ENCODE measurements at regions not wholly inside any gene's neighbourhood (a gene's known extent, or its start where the extent isn't known, plus 50 kb on each side); places are given as distances from the start of the nearest gene placed in this dataset.
"Not testable (repeated sequence)": the region's sequence is repeated elsewhere in the genome, so short reads cannot be mapped to it uniquely, and the experiment has no call there.

- H3K4me2 ChIP-seq (ENCODE audit: low read length) = no peak overlapping the region
- no peaks in the 10 kb centered on the region for H3K9me3 ChIP-seq (replicated peaks; ENCODE audit: low read length)
- H3K36me3 ChIP-seq (ENCODE audit: insufficient read depth, low read length) = no peaks in the 10 kb centered on the region
- no peak overlapping the region for H3K9ac ChIP-seq (ENCODE audit: low read depth, low read length)
- no peak overlapping the region for H3K4me3 ChIP-seq (ENCODE audit: low read length)
- H3K4me1 ChIP-seq (ENCODE audit: control insufficient read depth, insufficient read depth, low read length) = no peaks in the 10 kb centered on the region
- H3K27me3 ChIP-seq (ENCODE audit: control insufficient read depth, insufficient read depth, low read length) = no peaks in the 10 kb centered on the region
These were observed 270.4 kb upstream of the PRKCQ start for GRCh38 chr10:6850452-6850851.

GRCh38 chr10:6847561-6847960 lies 267.5 kb upstream of the PRKCQ start:
- Histone ChIP-seq H3K9me3 (replicated peaks; ENCODE audit: low read length) (no peaks in the 10 kb centered on the region), H3K36me3 (ENCODE audit: insufficient read depth, low read length) (no peaks in the 10 kb centered on the region), H3K4me2 (ENCODE audit: low read length) (no peak overlapping the region), H3K4me3 (ENCODE audit: low read length) (no peak overlapping the region), H3K9ac (ENCODE audit: low read depth, low read length) (no peak overlapping the region), H3K4me1 (ENCODE audit: control insufficient read depth, insufficient read depth, low read length) (no peaks in the 10 kb centered on the region), H3K27me3 (ENCODE audit: control insufficient read depth, insufficient read depth, low read length) (no peaks in the 10 kb centered on the region)

GRCh38 chr10:6843894-6844650 lies 264.0 kb upstream of the PRKCQ start:
- H3K4me3 ChIP-seq (ENCODE audit: low read length) = no peak overlapping the region
- no peak overlapping the region for H3K9ac ChIP-seq (ENCODE audit: low read depth, low read length)
- H3K4me1 ChIP-seq (ENCODE audit: control insufficient read depth, insufficient read depth, low read length) = peaks cover 5% of the 10 kb centered on the region
- no peaks in the 10 kb centered on the region for H3K27me3 ChIP-seq (ENCODE audit: control insufficient read depth, insufficient read depth, low read length)
- H3K36me3 ChIP-seq (ENCODE audit: insufficient read depth, low read length) = no peaks in the 10 kb centered on the region
- no peaks in the 10 kb centered on the region for H3K9me3 ChIP-seq (replicated peaks; ENCODE audit: low read length)
- no peak overlapping the region for H3K4me2 ChIP-seq (ENCODE audit: low read length)

- Histone ChIP-seq H3K27me3 (ENCODE audit: control insufficient read depth, insufficient read depth, low read length) (no peaks in the 10 kb centered on the region), H3K4me3 (ENCODE audit: low read length) (no peak overlapping the region), H3K4me2 (ENCODE audit: low read length) (no peak overlapping the region), H3K4me1 (ENCODE audit: control insufficient read depth, insufficient read depth, low read length) (peaks cover 5% of the 10 kb centered on the region), H3K9me3 (replicated peaks; ENCODE audit: low read length) (no peaks in the 10 kb centered on the region), H3K36me3 (ENCODE audit: insufficient read depth, low read length) (no peaks in the 10 kb centered on the region), H3K9ac (ENCODE audit: low read depth, low read length) (no peak overlapping the region)
These were observed 263.4 kb upstream of the PRKCQ start for GRCh38 chr10:6843481-6843881.

GRCh38 chr10:6842722-6843121 lies 262.6 kb upstream of the PRKCQ start:
- Histone ChIP-seq H3K9me3 (replicated peaks; ENCODE audit: low read length) (no peaks in the 10 kb centered on the region), H3K36me3 (ENCODE audit: insufficient read depth, low read length) (no peaks in the 10 kb centered on the region), H3K4me1 (ENCODE audit: control insufficient read depth, insufficient read depth, low read length) (peaks cover 5% of the 10 kb centered on the region), H3K27me3 (ENCODE audit: control insufficient read depth, insufficient read depth, low read length) (no peaks in the 10 kb centered on the region), H3K4me3 (ENCODE audit: low read length) (no peak overlapping the region), H3K4me2 (ENCODE audit: low read length) (no peak overlapping the region), H3K9ac (ENCODE audit: low read depth, low read length) (no peak overlapping the region)

- Histone ChIP-seq H3K27me3 (ENCODE audit: control insufficient read depth, insufficient read depth, low read length) (no peaks in the 10 kb centered on the region), H3K36me3 (ENCODE audit: insufficient read depth, low read length) (no peaks in the 10 kb centered on the region), H3K9me3 (replicated peaks; ENCODE audit: low read length) (no peaks in the 10 kb centered on the region), H3K9ac (ENCODE audit: low read depth, low read length) (no peak overlapping the region), H3K4me2 (ENCODE audit: low read length) (no peak overlapping the region), H3K4me3 (ENCODE audit: low read length) (no peak overlapping the region), H3K4me1 (ENCODE audit: control insufficient read depth, insufficient read depth, low read length) (peaks cover 5% of the 10 kb centered on the region)
These were observed 261.7 kb upstream of the PRKCQ start for GRCh38 chr10:6841761-6842160.

GRCh38 chr10:6840766-6841165 lies 260.7 kb upstream of the PRKCQ start:
- no peaks in the 10 kb centered on the region for H3K36me3 ChIP-seq (ENCODE audit: insufficient read depth, low read length)
- H3K4me2 ChIP-seq (ENCODE audit: low read length) = no peak overlapping the region
- H3K27me3 ChIP-seq (ENCODE audit: control insufficient read depth, insufficient read depth, low read length) = no peaks in the 10 kb centered on the region
- no peak overlapping the region for H3K4me3 ChIP-seq (ENCODE audit: low read length)
- H3K4me1 ChIP-seq (ENCODE audit: control insufficient read depth, insufficient read depth, low read length) = peaks cover 5% of the 10 kb centered on the region
- no peaks in the 10 kb centered on the region for H3K9me3 ChIP-seq (replicated peaks; ENCODE audit: low read length)
- H3K9ac ChIP-seq (ENCODE audit: low read depth, low read length) = no peak overlapping the region

- Histone ChIP-seq H3K4me3 (ENCODE audit: low read length) (no peak overlapping the region), H3K4me1 (ENCODE audit: control insufficient read depth, insufficient read depth, low read length) (peaks cover 5% of the 10 kb centered on the region), H3K9ac (ENCODE audit: low read depth, low read length) (no peak overlapping the region), H3K36me3 (ENCODE audit: insufficient read depth, low read length) (no peaks in the 10 kb centered on the region), H3K27me3 (ENCODE audit: control insufficient read depth, insufficient read depth, low read length) (no peaks in the 10 kb centered on the region), H3K4me2 (ENCODE audit: low read length) (no peak overlapping the region), H3K9me3 (replicated peaks; ENCODE audit: low read length) (no peaks in the 10 kb centered on the region)
These were observed 260.2 kb upstream of the PRKCQ start for GRCh38 chr10:6840201-6840691.

- Histone ChIP-seq H3K4me1 (ENCODE audit: control insufficient read depth, insufficient read depth, low read length) (peaks cover 5% of the 10 kb centered on the region), H3K9ac (ENCODE audit: low read depth, low read length) (no peak overlapping the region), H3K4me2 (ENCODE audit: low read length) (no peak overlapping the region), H3K9me3 (replicated peaks; ENCODE audit: low read length) (no peaks in the 10 kb centered on the region), H3K36me3 (ENCODE audit: insufficient read depth, low read length) (no peaks in the 10 kb centered on the region), H3K4me3 (ENCODE audit: low read length) (no peak overlapping the region), H3K27me3 (ENCODE audit: control insufficient read depth, insufficient read depth, low read length) (no peaks in the 10 kb centered on the region)
These were observed 258.0 kb upstream of the PRKCQ start for GRCh38 chr10:6838118-6838517.

GRCh38 chr10:6833458-6834011 lies 253.5 kb upstream of the PRKCQ start:
- H3K4me2 ChIP-seq (ENCODE audit: low read length) = no peak overlapping the region
- H3K36me3 ChIP-seq (ENCODE audit: insufficient read depth, low read length) = no peaks in the 10 kb centered on the region
- H3K4me1 ChIP-seq (ENCODE audit: control insufficient read depth, insufficient read depth, low read length) = no peaks in the 10 kb centered on the region
- H3K4me3 ChIP-seq (ENCODE audit: low read length) = no peak overlapping the region
- H3K9me3 ChIP-seq (replicated peaks; ENCODE audit: low read length) = no peaks in the 10 kb centered on the region
- no peak overlapping the region for H3K9ac ChIP-seq (ENCODE audit: low read depth, low read length)
- no peaks in the 10 kb centered on the region for H3K27me3 ChIP-seq (ENCODE audit: control insufficient read depth, insufficient read depth, low read length)

GRCh38 chr10:6830981-6831380 lies 250.9 kb upstream of the PRKCQ start:
- H3K4me3 ChIP-seq (ENCODE audit: low read length); H3K9me3 ChIP-seq (replicated peaks; ENCODE audit: low read length); H3K27me3 ChIP-seq (ENCODE audit: control insufficient read depth, insufficient read depth, low read length); H3K9ac ChIP-seq (ENCODE audit: low read depth, low read length); H3K4me2 ChIP-seq (ENCODE audit: low read length); H3K36me3 ChIP-seq (ENCODE audit: insufficient read depth, low read length); H3K4me1 ChIP-seq (ENCODE audit: control insufficient read depth, insufficient read depth, low read length): not testable (repeated sequence)

GRCh38 chr10:6824793-6825192 lies 244.7 kb upstream of the PRKCQ start:
- H3K4me1 ChIP-seq (ENCODE audit: control insufficient read depth, insufficient read depth, low read length); H3K27me3 ChIP-seq (ENCODE audit: control insufficient read depth, insufficient read depth, low read length); H3K9me3 ChIP-seq (replicated peaks; ENCODE audit: low read length); H3K4me3 ChIP-seq (ENCODE audit: low read length); H3K36me3 ChIP-seq (ENCODE audit: insufficient read depth, low read length); H3K9ac ChIP-seq (ENCODE audit: low read depth, low read length); H3K4me2 ChIP-seq (ENCODE audit: low read length): not testable (repeated sequence)

Measured in skeletal muscle satellite cell (primary cell).